Esophagus (tissue), 2 donors: ENCODE measurements at regions not wholly inside any gene's neighbourhood (a gene's known extent, or its start where the extent isn't known, plus 50 kb on each side); places are given as distances from the start of the nearest gene placed in this dataset.

ENCODE experiments used
- H3K27ac ChIP-seq, 2 donors: one replicate each; pipeline ENCODE4 v1.5.1; 2013; ENCODE audit warnings: low read depth in 2 of 2, mild to moderate bottlenecking in 2 of 2, inconsistent platforms in 1 of 2, low read length in 1 of 2, moderate library complexity in 1 of 2
- H3K27me3 ChIP-seq, 2 donors: one replicate each; pipeline ENCODE4 v1.6.1; 2013; ENCODE audit warnings: low read length in 2 of 2, control low read depth in 1 of 2, mild to moderate bottlenecking in 1 of 2; ENCODE audit not compliant: insufficient read depth in 2 of 2, control insufficient read depth in 1 of 2
- H3K36me3 ChIP-seq, 2 donors: one replicate each; pipeline ENCODE4 v1.6.1; 2013; ENCODE audit warnings: low read length in 1 of 2; ENCODE audit not compliant: control insufficient read depth in 2 of 2, insufficient read depth in 2 of 2
- H3K4me1 ChIP-seq, 2 donors: one replicate each; pipeline ENCODE4 v1.6.1; 2013; ENCODE audit warnings: low read length in 1 of 2; ENCODE audit not compliant: control insufficient read depth in 2 of 2, insufficient read depth in 2 of 2
- H3K4me3 ChIP-seq, 2 donors: one replicate each; pipeline ENCODE4 v1.5.1; 2013; ENCODE audit warnings: low read length in 2 of 2, mild to moderate bottlenecking in 2 of 2, low read depth in 1 of 2, moderate library complexity in 1 of 2
- H3K9me3 ChIP-seq, 2 donors: one replicate each; pipeline ENCODE4 v1.6.1; 2013; ENCODE audit warnings: mild to moderate bottlenecking in 2 of 2, low read depth in 1 of 2, low read length in 1 of 2, moderate library complexity in 1 of 2; ENCODE audit not compliant: control insufficient read depth in 2 of 2, insufficient read depth in 1 of 2
- WGBS, 2 donors: extraction: QIAGEN DNeasy Blood & Tissue Kit; methylation state at CpG; one replicate each; pipeline ENCODE4 v1.1.7; 2013; 5-methylcytosine and 5-hydroxymethylcytosine counted together
- donor health status: healthy with polysubstance abuse.
- donor health status: Bipolar disorder and iron deficiency.

GRCh38 chr21:16330082-16330907 lies 600.5 kb downstream of the USP25 start:
- Histone ChIP-seq H3K27me3 (no peaks in the 10 kb centered on the region), H3K4me3 (no peak overlapping the region)

GRCh38 chr21:16330908-16331268 lies 601.1 kb downstream of the USP25 start:
- Histone ChIP-seq H3K9me3 (no peaks in the 10 kb centered on the region), H3K4me3 (no peak overlapping the region), H3K36me3 (no peaks in the 10 kb centered on the region), H3K27ac (no peak overlapping the region), H3K27me3 (no peaks in the 10 kb centered on the region), H3K4me1 (no peaks in the 10 kb centered on the region)
- WGBS, 2 donors: 79 to 81% methylated on average over 5 of the region's 5 CpGs

More at GRCh38 chr21:16330082-16330907, 600.5 kb downstream of the USP25 start:
- no peak overlapping the region for H3K27ac ChIP-seq
- no peaks in the 10 kb centered on the region for H3K9me3 ChIP-seq
- WGBS, 2 donors: 29 to 30% methylated on average over 6 of the region's 6 CpGs
- H3K4me1 ChIP-seq: no peaks in the 10 kb centered on the region
- no peaks in the 10 kb centered on the region for H3K36me3 ChIP-seq

GRCh38 chr21:16337266-16337665 lies 607.5 kb downstream of the USP25 start:
- Histone ChIP-seq H3K27ac (no peak overlapping the region), H3K27me3 (no peaks in the 10 kb centered on the region), H3K4me3 (no peak overlapping the region), H3K9me3 (no peaks in the 10 kb centered on the region), H3K36me3 (no peaks in the 10 kb centered on the region), H3K4me1 (no peaks in the 10 kb centered on the region)
- WGBS, 2 donors: 95 to 97% methylated on average over 2 of the region's 2 CpGs

- Histone ChIP-seq H3K27ac (no peak overlapping the region), H3K9me3 (no peaks in the 10 kb centered on the region), H3K27me3 (no peaks in the 10 kb centered on the region), H3K4me3 (no peak overlapping the region), H3K4me1 (no peaks in the 10 kb centered on the region), H3K36me3 (no peaks in the 10 kb centered on the region)
- 83 to 87% methylated on average over 1 of the region's 1 CpG for WGBS, 2 donors
Measured at GRCh38 chr21:16342932-16343331, 613.1 kb downstream of the USP25 start.

GRCh38 chr21:16343776-16344175 lies 614.0 kb downstream of the USP25 start:
- no peaks in the 10 kb centered on the region for H3K9me3 ChIP-seq

GRCh38 chr21:16345757-16346156 lies 616.0 kb downstream of the USP25 start:
- Histone ChIP-seq H3K9me3 (no peaks in the 10 kb centered on the region), H3K36me3 (no peaks in the 10 kb centered on the region), H3K27ac (no peak overlapping the region), H3K4me3 (no peak overlapping the region), H3K27me3 (no peaks in the 10 kb centered on the region), H3K4me1 (no peaks in the 10 kb centered on the region)
- 94 to 99% methylated on average over 1 of the region's 1 CpG for WGBS, 2 donors

More at GRCh38 chr21:16343776-16344175, 614.0 kb downstream of the USP25 start:
- H3K4me1 ChIP-seq: no peaks in the 10 kb centered on the region
- no peaks in the 10 kb centered on the region for H3K27me3 ChIP-seq
- 89 to 91% methylated on average over 3 of the region's 3 CpGs for WGBS, 2 donors
- H3K4me3 ChIP-seq: no peak overlapping the region
- no peaks in the 10 kb centered on the region for H3K36me3 ChIP-seq
- H3K27ac ChIP-seq: no peak overlapping the region

- Histone ChIP-seq H3K27ac (no peak overlapping the region), H3K4me1 (no peaks in the 10 kb centered on the region), H3K9me3 (no peaks in the 10 kb centered on the region), H3K27me3 (no peaks in the 10 kb centered on the region), H3K36me3 (no peaks in the 10 kb centered on the region), H3K4me3 (no peak overlapping the region)
Measured at GRCh38 chr21:16347223-16347622, 617.4 kb downstream of the USP25 start.

GRCh38 chr21:16353764-16354163 lies 624.0 kb downstream of the USP25 start:
- H3K27me3 ChIP-seq: no peaks in the 10 kb centered on the region
- 80 to 88% methylated on average over 6 of the region's 6 CpGs for WGBS, 2 donors
- no peak overlapping the region for H3K27ac ChIP-seq
- no peaks in the 10 kb centered on the region for H3K9me3 ChIP-seq
- no peak overlapping the region for H3K4me3 ChIP-seq
- no peaks in the 10 kb centered on the region for H3K36me3 ChIP-seq
- no peaks in the 10 kb centered on the region for H3K4me1 ChIP-seq

GRCh38 chr21:16357994-16358393 lies 628.2 kb downstream of the USP25 start:
- Histone ChIP-seq H3K27ac (no peak overlapping the region), H3K4me3 (no peak overlapping the region), H3K4me1 (no peaks in the 10 kb centered on the region), H3K27me3 (no peaks in the 10 kb centered on the region), H3K9me3 (no peaks in the 10 kb centered on the region), H3K36me3 (no peaks in the 10 kb centered on the region)

- H3K27me3 ChIP-seq: no peaks in the 10 kb centered on the region
- WGBS, 2 donors: 85 to 86% methylated on average over 2 of the region's 2 CpGs
- H3K4me3 ChIP-seq: no peak overlapping the region
- no peak overlapping the region for H3K27ac ChIP-seq
- H3K4me1 ChIP-seq: no peaks in the 10 kb centered on the region
- no peaks in the 10 kb centered on the region for H3K9me3 ChIP-seq
- no peaks in the 10 kb centered on the region for H3K36me3 ChIP-seq
Measured at GRCh38 chr21:16358784-16359183, 629.0 kb downstream of the USP25 start.
